DMS53 treated with DMSO at 0.1 percent for 48 hours (cell line): ENCODE measurements at regions not wholly inside any gene's neighbourhood (a gene's known extent, or its start where the extent isn't known, plus 50 kb on each side); places are given as distances from the start of the nearest gene placed in this dataset.
"Not testable (repeated sequence)": the region's sequence is repeated elsewhere in the genome, so short reads cannot be mapped to it uniquely, and the experiment has no call there.

Experiments used
- DNase-seq: peaks from one replicate; lab custom pipeline; 2025; ENCODE audit not compliant: unreplicated experiment; lab: John Stamatoyannopoulos, UW

- not testable (repeated sequence) for DNase-seq
Measured at GRCh38 chr20:30895354-30895711, 362.1 kb upstream of the DEFB115 start.

- DNase-seq, result not testable (repeated sequence)
Measured at GRCh38 chr20:30899370-30900079, 357.9 kb upstream of the DEFB115 start.

GRCh38 chr20:30900080-30900719 lies 357.3 kb upstream of the DEFB115 start:
- not testable (repeated sequence) for DNase-seq

GRCh38 chr20:30905231-30905630 lies 352.2 kb upstream of the DEFB115 start:
- not testable (repeated sequence) for DNase-seq

- DNase-seq, result no peak
Measured at GRCh38 chr20:30910937-30911725, 346.3 kb upstream of the DEFB115 start.

GRCh38 chr20:30911832-30912660 lies 345.4 kb upstream of the DEFB115 start:
- DNase-seq, result not testable (repeated sequence)

GRCh38 chr20:30912661-30913026 lies 344.8 kb upstream of the DEFB115 start:
- not testable (repeated sequence) for DNase-seq

GRCh38 chr20:30916404-30916803 lies 341.1 kb upstream of the DEFB115 start:
- not testable (repeated sequence) for DNase-seq

GRCh38 chr20:30919514-30920188 lies 337.8 kb upstream of the DEFB115 start:
- no peak for DNase-seq

- no peak for DNase-seq
Measured at GRCh38 chr20:30921286-30922071, 336.0 kb upstream of the DEFB115 start.

GRCh38 chr20:30922129-30922528 lies 335.3 kb upstream of the DEFB115 start:
- DNase-seq, result no peak

GRCh38 chr20:30937790-30938189 lies 319.7 kb upstream of the DEFB115 start:
- no peak for DNase-seq

- DNase-seq, result no peak
Measured at GRCh38 chr20:30949761-30950160, 307.7 kb upstream of the DEFB115 start.

- not testable (repeated sequence) for DNase-seq
Measured at GRCh38 chr20:30951088-30951487, 306.4 kb upstream of the DEFB115 start.

- not testable (repeated sequence) for DNase-seq
Measured at GRCh38 chr20:30956649-30957048, 300.8 kb upstream of the DEFB115 start.

GRCh38 chr20:30959208-30959607 lies 298.3 kb upstream of the DEFB115 start:
- not testable (repeated sequence) for DNase-seq

- no peak for DNase-seq
Measured at GRCh38 chr20:30963591-30963990, 293.9 kb upstream of the DEFB115 start.

- DNase-seq, result not testable (repeated sequence)
Measured at GRCh38 chr20:30975859-30976258, 281.6 kb upstream of the DEFB115 start.

- no peak for DNase-seq
Measured at GRCh38 chr20:30985386-30985785, 272.1 kb upstream of the DEFB115 start.
